Left cardiac atrium (tissue), 4 donors: ENCODE measurements at regions not wholly inside any gene's neighbourhood (a gene's known extent, or its start where the extent isn't known, plus 50 kb on each side); places are given as distances from the start of the nearest gene placed in this dataset.
A peak's percentile ranks its signal among the peaks of the same experiment; 100 is the strongest.
"Not testable (repeated sequence)": the region's sequence is repeated elsewhere in the genome, so short reads cannot be mapped to it uniquely, and the experiment has no call there.

Experiments
- ATAC-seq, 2 donors: fragments of 200-7000 bp; cut with Tn5 transposase; one replicate each; pipeline ENCODE4 v1.9.1; 2020; ENCODE audit warnings: mild to moderate bottlenecking in 2 of 2, moderate library complexity in 2 of 2
- DNase-seq: peaks from one replicate; pipeline ENCODE4 v3.0.0-alpha.2; 2020
- intact Hi-C, 2 donors: fragments of 100-400 bp; cut with DNase I; formaldehyde crosslinking; loops; one replicate each; pipeline versions ENCODE4 v1.14.1 to v1.15.1; 2022 to 2023
- donor health status: DM: no; HTN: yes; CAD: no.
- donor health status: DM: no; HTN: yes; CAD: no; lungs with severe emphysema.
- donor health status: DM: yes; HTN: yes; CAD: no.
- donor health status: Dilated cardiomyopathy.

DNA sequence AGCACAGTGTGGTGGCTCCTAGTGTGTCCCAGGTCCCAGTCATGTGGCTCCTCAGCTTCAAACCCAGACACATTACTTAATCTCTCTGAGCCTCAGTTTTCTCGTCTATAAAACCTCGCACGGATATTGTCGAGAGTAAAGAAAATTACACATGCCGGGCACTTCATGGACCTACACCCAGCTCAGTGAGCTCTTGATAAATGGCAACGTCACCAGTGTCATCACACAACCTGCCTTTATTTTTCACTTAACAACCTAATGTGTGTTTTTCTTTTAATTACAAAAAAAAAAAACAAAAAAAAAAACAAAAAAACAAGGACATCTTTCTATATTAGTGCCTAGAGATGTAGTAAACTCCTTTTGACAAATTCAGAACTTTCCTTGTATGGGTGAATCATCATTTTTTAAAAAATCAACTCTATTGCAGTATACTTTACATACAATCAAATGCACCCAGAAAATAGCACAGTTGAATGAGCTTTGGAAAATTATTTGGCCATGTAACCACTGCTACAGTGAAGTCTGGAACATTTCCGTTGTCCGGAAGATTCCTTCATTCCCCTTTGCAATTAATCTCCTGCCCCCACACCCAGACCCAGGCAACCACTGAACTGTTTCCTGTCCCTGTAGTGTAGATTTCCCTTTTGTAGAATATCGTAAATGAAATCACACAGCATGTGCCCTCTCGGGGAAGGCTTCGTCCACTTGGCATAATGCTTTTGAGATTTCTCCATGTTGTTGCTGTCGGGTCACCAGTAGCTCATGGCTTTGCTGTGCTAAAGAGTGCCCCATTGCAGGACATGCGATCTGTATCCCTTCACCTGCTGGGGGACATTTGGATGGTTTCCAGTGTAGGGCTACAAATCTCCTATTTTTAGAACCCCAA is 100.4 kb upstream of the LARP1 start:
- DNase-seq: no peak
- ATAC-seq: peak; percentile 31 to 35
- intact Hi-C loops: loop anchor here in 1 of 2 donors (5.0 kb wide), 1 partner anchor 158 kb away; no protein-coding TSS in a partner anchor

DNA sequence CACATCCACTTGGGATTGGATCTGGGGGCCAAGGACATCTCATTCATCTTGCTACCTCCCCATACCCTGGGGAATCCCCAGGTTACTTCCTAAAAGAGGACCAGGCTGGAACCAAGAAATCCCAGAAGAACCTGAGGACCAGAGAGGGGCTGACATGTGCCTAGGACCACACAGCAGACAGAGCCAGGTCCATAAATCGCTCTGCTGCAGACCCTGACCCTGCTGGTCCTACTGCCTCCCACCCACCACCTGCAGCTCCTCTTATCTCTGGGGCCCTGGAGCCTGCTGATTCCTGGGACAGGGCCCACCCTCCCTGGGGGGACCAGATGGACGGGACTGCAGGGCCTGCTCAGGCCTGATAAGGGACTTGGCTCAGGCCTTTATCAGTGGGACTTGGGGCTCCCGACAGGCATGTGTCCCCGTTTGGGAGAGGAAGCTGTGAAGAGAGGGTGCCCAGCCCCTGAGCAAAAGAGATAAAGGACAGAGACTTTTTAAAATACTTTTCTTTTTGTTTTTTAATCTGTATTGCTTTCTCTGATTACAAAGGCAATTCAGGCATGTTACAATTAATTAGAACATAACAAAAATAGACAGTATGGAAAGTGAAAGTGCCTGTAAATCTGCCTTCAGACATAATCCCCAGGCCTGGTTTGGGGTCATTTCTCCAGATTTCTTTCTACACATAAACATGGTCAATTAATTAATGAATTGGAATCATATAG is 101.3 kb upstream of the LARP1 start:
- intact Hi-C loops: loop anchor here in 1 of 2 donors (5.0 kb wide), 1 partner anchor 158 kb away; no protein-coding TSS in a partner anchor
- peak; percentile 31 for DNase-seq
- peak; percentile 31 to 37 for ATAC-seq

DNA sequence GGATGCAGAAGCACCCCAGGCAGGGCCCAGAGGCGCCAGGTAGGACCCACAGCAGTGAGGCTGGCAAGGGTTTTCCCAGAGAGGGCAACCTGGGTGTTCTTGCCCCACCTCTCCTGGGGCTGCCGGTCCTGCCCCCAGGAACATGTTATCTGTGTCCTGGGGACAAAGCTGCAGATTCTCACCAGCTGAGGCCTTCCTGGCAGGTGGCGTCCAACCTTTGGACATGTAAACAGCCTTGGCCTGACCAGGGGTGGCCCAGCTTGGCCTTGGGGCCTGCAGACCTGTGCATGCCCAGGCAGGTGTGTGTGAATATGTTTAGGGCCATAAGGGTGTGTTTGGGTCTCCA is 101.8 kb upstream of the LARP1 start:
- intact Hi-C loops: loop anchor here in 1 of 2 donors (5.0 kb wide), 1 partner anchor 159 kb away; no protein-coding TSS in a partner anchor
- ATAC-seq (no peak), DNase-seq (no peak)

DNA sequence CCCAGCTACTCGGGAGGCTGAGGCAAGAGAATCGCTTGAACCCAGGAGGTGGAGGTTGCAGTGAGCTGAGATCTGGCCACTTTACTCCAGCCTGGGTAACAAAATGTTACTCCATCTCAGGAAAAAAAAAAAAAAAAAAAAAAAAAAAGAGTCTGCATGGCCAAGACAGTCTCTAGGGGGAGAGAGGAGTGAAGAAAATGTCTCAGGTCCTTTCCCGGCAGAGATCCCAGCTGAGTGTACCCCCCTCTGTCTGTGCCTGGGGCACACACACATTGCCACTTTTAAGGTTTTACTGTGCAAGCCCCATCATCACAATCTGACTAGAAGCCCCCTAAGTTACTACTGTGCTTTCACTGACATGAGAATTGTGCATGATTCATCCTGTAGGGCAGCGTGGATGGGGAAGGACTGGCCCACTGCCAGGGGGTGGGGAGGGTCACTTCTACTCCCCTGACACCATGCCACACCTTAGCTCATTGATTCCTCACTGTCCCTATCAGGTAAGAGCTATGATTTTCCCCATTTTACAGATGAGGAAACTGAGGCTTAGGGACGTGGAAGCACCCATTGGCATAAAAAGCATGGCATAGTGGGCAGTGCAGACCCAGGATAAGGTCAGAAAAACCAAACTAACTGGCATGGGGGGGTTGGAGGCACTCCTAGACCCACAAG is 102.3 kb upstream of the LARP1 start:
- no peak for DNase-seq
- intact Hi-C loops: loop anchor here in 1 of 2 donors (5.0 kb wide), 1 partner anchor 159 kb away; no protein-coding TSS in a partner anchor
- no peak for ATAC-seq

DNA sequence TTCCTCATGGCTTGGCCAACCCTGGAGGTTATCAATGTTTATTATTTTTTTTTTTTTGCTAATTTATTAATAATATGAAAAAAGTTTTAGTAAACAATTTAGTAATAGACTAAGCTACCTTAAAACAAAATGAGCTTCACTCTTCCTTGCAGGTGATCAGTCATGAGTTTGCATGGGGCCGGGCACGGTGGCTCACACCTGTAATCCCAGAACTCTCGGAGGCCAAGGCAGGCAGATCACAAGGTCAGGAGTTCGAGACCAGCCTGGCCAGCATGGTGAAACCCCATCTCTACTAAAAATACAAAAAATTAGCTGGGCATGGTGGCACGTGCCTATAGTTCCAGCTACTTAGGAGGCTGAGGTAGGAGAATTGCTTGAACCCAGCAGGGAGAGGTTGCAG is 103.4 kb upstream of the LARP1 start:
- ATAC-seq, DNase-seq: not testable (repeated sequence)
- intact Hi-C loops: loop anchor here (2.0 to 5.0 kb wide), 2 partner anchors 161 kb away; no protein-coding TSS in a partner anchor

DNA sequence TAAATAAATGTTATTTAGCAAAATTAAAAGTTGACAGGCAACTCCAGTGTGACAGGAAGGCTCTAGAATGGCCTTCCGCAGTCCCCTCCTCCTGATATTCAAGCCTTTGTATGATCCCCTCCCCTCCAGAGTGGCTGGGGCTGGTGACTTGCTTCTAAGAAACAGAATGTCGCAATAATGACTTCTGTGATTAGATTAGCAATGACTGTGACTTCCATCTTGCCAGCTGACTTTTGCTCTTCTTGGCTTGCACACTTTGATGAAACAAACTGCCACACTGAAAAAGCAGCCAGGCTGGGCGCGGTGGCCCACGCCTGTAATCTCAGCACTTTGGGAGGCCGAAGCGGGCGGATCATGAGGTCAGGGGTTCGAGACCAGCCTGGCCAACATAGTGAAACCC is 106.5 kb upstream of the LARP1 start:
- peak; percentile 44 for DNase-seq
- peak in 1 of 2 donors; percentile 36 for ATAC-seq
- intact Hi-C loops: no loop called here

DNA sequence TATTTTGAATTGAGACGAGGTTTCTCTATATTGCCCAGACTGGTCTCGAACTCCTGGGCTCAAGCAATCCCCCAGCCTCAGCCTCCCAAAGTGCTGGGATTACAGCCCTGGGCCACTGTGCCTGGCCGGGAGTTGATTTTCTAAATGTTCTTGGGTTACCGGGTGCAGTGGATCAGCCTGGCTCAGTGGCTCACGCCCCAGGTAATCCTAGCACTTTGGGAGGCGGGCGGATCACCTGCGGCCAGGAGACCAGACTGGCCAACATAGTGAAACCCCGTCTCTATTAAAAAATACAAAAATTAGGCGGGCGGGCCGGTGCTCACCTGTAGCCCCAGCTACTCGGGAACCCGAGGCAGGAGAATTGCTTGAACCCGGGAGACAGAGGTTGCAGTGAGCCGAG is 106.9 kb upstream of the LARP1 start:
- ATAC-seq (no peak), DNase-seq (no peak)
- intact Hi-C loops: no loop called here

DNA sequence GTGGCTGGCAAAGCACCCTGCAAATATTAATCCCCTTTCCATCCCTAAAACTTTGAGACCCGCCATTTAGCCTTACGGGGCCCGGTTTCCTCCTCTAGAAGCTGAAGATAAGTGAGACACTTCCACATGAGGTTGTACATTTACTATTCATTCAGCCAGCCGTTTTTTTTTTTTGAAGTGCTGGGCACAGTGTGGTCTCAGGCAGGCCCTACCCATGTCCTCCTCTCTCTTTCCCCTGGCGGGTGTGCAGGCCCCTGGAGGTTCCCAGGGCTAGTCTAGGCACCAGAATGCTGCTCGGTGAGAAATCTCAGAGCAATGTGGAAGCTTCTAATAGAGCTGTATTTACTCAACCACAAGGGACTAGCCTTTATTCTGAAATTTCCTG is 107.4 kb upstream of the LARP1 start:
- intact Hi-C loops: no loop called here
- ATAC-seq (peak; percentile 19 to 42), DNase-seq (no peak)

DNA sequence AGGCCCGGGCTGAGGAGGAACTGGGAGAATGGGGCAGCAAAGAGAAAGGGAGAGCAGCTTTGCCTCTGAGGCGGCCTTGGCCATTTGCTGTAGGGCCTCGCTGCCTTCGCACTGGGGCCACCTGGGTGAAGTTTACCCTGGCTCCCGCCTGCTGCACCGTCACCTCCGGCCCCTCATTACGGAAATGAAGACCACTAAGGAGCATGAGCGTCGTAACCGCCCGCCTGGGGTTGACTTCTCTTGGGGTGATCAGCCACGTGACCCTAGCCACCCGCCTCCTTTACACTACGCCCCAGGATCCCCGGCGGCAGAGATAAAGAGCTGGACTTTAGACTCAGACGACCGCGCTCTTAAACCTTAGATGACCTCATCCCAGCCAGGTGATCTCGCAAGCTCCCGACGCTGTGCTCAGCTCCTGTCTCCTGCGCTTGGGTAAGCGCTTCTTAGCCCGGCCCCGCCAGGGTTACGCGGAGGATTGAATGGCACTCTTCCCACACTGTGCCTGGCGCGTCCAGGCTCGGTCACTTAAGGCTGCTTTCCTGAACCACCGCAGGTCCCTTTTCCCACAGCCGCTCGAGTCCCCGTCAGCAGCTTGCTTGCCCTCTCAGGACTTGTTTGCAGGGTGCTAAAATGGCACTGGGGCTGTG is 107.9 kb upstream of the LARP1 start:
- peak; percentile 80 to 89 for ATAC-seq
- intact Hi-C loops: no loop called here
- peak; percentile 42 for DNase-seq

DNA sequence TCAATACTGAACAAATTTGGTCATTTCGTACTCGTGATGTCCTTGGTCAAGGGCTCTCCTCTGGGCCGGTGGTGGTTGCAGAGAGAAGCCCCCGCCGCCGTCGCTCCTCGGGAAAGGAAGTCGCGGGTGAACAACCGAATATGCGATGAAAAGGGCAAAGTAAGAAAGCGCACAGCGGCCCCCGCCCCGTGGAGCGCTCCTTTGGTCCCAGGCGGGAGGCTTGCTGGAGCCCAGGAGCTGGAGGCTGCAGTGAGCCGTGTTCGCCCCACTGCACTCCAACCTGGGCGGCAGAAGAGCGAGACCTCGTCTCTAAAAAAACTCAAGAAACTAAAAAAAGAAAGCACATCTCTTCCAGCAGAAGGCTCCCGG is 108.4 kb upstream of the LARP1 start:
- intact Hi-C loops: no loop called here
- ATAC-seq: peak in 1 of 2 donors; percentile 5

DNA sequence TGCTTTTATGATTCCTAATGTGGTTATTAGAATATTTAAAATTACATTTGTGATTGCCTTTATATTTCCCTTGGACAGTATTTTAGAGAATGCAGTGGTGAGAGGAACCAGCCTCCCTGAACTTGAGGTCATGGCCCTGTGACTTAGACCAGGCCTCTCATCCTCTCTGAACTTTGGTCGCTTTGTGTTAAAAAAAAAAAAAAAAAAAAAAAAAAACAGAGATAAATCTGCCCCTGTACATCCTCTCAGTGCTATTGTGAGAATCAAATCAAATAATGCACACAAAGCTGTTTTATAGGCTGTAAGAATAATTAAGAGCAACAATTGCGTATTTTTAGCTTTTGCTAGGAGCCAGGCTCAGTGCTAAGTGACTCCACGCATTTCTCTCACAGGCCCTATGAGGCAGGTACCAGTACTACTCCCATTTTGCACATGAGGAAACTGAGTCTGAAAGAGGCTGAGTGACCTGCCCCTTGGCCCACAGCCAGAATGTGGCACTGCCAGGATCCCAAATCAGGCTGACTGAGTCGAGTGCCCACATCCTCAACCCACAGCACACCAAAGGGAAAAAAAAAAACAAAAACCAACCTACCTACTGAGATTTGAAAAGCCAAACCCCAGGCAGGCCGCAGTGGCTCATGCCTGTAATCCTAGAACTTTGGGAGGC is 110.3 kb upstream of the LARP1 start:
- intact Hi-C loops: no loop called here
- DNase-seq (no peak), ATAC-seq (no peak)

More for the DNA sequence above, 108.4 kb upstream of the LARP1 start:
- no peak for DNase-seq

DNA sequence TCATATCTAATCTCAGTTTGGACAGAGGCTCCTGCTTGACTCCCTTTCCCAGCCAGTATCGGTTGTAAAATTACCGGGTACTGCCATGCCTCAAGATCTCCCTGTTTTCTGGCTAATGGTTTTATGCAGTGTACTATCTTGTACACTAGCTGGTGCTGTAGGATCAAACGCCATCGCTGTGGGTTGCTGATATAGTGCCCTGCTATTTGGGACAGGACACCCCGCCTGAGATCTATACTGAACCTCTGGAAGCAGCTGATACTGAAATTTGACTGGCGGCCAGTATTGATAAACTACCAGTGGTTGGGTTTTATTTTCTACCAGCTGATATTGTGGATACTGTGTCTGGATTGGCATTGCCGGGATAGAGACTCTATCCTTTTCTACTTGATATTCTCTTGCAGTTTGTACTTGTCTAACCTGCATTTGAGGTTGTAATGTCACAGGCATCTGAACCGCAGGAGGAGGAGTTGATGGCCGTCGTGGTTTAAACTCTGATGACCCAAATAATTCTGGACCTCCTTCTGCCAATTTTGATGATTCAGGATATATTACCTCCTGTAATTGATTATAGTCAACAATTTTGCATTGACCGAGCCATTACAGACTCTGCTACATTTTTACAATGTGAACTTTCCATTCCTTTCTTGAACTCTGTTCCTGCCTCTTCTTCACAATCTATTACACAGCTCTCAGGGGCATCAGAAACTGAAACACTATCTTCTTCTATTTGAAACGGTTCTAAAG is 112.5 kb upstream of the LARP1 start:
- intact Hi-C loops: no loop called here
- peak; percentile 65 to 71 for ATAC-seq

DNA sequence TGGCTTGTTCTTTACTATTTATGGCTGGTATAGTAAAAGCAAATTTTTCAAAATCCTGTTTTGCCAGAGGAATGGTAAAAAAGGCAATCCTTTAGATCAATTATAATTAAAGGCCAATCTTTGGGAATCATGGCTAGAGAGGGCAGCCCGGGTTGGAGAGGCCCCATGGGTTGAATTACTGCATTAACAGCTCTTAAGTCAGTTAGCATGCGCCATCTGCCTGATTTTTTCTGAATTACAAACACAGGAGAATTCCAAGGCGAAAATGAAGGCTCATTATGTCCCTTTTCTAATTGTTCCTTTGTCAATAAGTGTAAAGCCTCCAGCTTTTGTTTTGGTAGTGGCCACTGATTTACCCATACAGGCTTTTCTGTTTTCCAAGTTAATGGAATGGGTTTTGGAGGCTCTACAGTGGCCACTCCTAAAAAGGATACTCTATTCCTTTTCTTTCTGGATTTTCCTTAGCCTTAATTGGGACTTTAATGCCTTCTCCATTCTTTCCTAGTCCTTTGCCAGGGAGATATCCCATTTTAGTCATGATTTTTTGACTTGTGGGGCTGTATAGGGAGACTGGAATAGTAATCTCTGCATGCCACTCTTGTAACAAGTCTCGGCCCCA is 114.9 kb upstream of the LARP1 start:
- intact Hi-C loops, DNase-seq, ATAC-seq: not testable (repeated sequence)

More for the DNA sequence above, 112.5 kb upstream of the LARP1 start:
- no peak for DNase-seq

DNA sequence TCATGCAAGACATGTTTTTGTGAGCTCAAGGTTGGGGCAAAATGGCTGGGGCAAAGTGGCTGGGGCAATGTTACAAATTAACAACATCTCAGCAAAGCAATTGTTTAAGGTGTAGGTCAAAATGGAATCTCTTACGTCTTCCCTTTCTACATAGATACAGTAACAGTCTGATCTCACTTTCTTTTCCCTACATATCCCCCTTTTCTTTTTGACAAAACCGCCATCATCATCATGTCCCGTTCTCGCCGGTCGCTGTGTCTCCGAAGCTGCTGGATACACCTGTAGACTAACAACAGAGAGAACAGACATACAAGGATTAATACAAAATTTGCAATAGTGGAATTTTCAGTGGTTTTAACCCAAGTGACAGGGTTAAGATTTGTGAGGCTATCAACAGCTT is 118.4 kb upstream of the LARP1 start:
- DNase-seq, intact Hi-C loops, ATAC-seq: not testable (repeated sequence)

DNA sequence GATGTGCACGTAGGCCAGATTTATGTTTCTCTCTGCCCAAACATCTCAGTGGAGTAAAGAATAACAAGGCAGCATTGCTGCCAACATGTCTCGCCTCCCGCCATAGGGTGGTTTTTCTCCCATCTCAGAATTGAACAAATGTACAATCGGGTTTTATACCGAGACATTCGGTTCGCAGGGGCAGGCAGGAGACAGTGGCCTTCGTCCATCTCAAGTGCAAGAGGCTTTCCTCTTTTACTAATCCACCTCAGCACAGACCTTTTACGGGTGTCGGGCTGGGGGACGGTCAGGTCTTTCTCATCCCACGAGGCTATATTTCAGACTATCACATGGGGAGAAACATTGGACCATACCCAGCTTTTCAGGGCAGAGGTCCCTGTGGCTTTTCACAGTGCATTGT is 118.9 kb upstream of the LARP1 start:
- ATAC-seq, DNase-seq, intact Hi-C loops: not testable (repeated sequence)

DNA sequence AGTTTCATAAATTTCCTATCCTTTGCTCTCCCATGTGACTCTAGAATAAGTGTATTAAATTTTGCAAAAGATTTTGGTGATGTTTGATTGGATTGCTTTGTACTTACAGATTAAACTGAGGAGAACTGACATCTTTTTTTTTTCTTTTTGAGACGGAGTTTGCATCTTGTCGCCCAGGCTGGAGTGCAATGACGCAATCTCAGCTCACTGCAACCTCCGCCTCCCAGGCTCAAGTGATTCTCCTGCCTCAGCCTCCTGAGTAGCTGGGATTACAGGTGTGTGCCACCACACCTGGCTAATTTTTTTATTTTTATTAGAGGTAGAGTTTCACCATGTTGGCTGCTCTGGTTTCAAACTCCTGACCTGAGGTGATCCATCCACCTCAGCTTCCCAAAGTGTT is 121.4 kb upstream of the LARP1 start:
- intact Hi-C loops, ATAC-seq, DNase-seq: not testable (repeated sequence)

DNA sequence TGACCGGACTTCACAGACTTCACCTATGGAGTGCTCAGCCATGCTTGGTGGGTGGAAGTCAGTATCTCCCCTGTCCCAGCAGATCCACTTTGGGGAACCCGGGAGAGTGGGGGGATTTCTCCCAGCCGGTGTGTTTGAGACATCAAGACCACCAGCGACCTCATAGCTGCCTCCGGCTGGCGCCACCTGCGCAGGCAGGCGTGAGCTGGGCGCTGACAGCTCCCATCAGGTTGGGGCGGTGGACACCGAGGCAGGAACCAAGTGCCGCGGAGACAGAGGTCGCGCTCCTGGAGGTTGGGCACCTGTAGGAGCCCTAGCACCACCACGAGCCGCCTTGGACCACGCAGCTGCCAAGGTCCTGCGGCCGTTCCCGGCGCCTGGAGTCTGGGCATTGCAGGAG is 124.0 kb upstream of the LARP1 start:
- no peak for ATAC-seq
- intact Hi-C loops: no loop called here
- DNase-seq: no peak
